ENCODE measurements at regions not wholly inside any gene's neighbourhood (a gene's known extent, or its start where the extent isn't known, plus 50 kb on each side); places are given as distances from the start of the nearest gene placed in this dataset.
A peak's percentile ranks its signal among the peaks of the same experiment; 100 is the strongest.

DNA sequence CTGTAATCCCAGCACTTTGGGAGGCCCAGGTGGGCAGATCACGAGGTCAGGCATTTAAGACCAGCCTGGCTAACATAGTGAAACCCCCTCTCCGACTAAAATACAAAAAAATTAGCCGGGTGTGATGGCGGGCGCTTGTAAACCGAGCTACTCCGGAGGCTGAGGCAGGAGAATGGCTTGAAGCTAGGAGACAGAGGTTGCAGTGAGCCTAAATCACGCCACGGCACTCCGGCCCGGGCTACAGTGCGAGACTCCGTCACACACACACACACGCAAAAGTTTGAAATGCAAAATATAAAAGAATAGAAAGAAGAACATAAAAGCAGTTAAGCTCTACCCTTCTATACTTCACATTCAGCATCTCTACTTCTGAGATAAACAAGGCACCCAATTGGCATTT, 1165.9 kb upstream of the CNTN5 start:
- Mint-ChIP-seq H3K27me3 (ENCODE audit: insufficient read depth, low read depth, poor library complexity) (peaks cover 6% of the 10 kb centered on the region), H3K36me3 (ENCODE audit: low read depth) (no peaks in the 10 kb centered on the region), H3K9me3 (no peaks in the 10 kb centered on the region; the same call in 2 of the 3 replicates), H3K27ac (no peak overlapping the region), H3K4me1 (peaks cover 42% of the 10 kb centered on the region), H3K4me3 (no peak overlapping the region)
- H3K27me3 ChIP-seq (ENCODE audit: insufficient read depth) = peaks cover 3% of the 10 kb centered on the region; the same call in 1 of the 2 replicates
- peak overlapping the region; percentile 8; the same call in 1 of the 2 replicates for H3K4me3 ChIP-seq
- no peaks in the 10 kb centered on the region for H3F3A ChIP-seq (replicated peaks; ENCODE audit: low read depth)
- H3K79me2 ChIP-seq (replicated peaks; ENCODE audit: insufficient read depth) = no peaks in the 10 kb centered on the region
- H4K20me1 ChIP-seq (replicated peaks; ENCODE audit: insufficient read depth) = no peaks in the 10 kb centered on the region
- no peak overlapping the region for H2AFZ ChIP-seq
- TF ChIP-seq, protein P1, sequence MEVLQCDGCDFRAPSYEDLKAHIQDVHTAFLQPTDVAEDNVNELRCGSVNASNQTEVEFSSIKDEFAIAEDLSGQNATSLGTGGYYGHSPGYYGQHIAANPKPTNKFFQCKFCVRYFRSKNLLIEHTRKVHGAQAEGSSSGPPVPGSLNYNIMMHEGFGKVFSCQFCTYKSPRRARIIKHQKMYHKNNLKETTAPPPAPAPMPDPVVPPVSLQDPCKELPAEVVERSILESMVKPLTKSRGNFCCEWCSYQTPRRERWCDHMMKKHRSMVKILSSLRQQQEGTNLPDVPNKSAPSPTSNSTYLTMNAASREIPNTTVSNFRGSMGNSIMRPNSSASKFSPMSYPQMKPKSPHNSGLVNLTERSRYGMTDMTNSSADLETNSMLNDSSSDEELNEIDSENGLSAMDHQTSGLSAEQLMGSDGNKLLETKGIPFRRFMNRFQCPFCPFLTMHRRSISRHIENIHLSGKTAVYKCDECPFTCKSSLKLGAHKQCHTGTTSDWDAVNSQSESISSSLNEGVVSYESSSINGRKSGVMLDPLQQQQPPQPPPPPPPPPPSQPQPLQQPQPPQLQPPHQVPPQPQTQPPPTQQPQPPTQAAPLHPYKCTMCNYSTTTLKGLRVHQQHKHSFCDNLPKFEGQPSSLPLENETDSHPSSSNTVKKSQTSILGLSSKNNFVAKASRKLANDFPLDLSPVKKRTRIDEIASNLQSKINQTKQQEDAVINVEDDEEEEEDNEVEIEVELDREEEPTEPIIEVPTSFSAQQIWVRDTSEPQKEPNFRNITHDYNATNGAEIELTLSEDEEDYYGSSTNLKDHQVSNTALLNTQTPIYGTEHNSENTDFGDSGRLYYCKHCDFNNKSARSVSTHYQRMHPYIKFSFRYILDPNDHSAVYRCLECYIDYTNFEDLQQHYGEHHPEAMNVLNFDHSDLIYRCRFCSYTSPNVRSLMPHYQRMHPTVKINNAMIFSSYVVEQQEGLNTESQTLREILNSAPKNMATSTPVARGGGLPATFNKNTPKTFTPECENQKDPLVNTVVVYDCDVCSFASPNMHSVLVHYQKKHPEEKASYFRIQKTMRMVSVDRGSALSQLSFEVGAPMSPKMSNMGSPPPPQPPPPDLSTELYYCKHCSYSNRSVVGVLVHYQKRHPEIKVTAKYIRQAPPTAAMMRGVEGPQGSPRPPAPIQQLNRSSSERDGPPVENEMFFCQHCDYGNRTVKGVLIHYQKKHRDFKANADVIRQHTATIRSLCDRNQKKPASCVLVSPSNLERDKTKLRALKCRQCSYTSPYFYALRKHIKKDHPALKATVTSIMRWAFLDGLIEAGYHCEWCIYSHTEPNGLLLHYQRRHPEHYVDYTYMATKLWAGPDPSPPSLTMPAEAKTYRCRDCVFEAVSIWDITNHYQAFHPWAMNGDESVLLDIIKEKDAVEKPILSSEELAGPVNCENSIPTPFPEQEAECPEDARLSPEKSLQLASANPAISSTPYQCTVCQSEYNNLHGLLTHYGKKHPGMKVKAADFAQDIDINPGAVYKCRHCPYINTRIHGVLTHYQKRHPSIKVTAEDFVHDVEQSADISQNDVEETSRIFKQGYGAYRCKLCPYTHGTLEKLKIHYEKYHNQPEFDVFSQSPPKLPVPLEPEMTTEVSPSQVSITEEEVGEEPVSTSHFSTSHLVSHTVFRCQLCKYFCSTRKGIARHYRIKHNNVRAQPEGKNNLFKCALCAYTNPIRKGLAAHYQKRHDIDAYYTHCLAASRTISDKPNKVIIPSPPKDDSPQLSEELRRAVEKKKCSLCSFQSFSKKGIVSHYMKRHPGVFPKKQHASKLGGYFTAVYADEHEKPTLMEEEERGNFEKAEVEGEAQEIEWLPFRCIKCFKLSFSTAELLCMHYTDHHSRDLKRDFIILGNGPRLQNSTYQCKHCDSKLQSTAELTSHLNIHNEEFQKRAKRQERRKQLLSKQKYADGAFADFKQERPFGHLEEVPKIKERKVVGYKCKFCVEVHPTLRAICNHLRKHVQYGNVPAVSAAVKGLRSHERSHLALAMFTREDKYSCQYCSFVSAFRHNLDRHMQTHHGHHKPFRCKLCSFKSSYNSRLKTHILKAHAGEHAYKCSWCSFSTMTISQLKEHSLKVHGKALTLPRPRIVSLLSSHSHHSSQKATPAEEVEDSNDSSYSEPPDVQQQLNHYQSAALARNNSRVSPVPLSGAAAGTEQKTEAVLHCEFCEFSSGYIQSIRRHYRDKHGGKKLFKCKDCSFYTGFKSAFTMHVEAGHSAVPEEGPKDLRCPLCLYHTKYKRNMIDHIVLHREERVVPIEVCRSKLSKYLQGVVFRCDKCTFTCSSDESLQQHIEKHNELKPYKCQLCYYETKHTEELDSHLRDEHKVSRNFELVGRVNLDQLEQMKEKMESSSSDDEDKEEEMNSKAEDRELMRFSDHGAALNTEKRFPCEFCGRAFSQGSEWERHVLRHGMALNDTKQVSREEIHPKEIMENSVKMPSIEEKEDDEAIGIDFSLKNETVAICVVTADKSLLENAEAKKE (CRISPR knock-in tag; IDR thresholded peaks at IDR 0.05) = no peak
- TF ChIP-seq NANOG (IDR thresholded peaks at IDR 0.05; ENCODE audit: borderline replicate concordance) (no peak), ZNF331 (CRISPR knock-in tag; IDR thresholded peaks at IDR 0.05; ENCODE audit: low read depth) (no peak), EZH2 (IDR thresholded peaks at IDR 0.05; ENCODE audit: low read depth, unreplicated experiment) (no peak), CREB1 (CRISPR knock-in tag; IDR thresholded peaks at IDR 0.05; ENCODE audit: low read depth) (no peak), POLR2AphosphoS5 (IDR thresholded peaks at IDR 0.05; ENCODE audit: low read depth) (no peak)
- TF ChIP-seq, protein P2, sequence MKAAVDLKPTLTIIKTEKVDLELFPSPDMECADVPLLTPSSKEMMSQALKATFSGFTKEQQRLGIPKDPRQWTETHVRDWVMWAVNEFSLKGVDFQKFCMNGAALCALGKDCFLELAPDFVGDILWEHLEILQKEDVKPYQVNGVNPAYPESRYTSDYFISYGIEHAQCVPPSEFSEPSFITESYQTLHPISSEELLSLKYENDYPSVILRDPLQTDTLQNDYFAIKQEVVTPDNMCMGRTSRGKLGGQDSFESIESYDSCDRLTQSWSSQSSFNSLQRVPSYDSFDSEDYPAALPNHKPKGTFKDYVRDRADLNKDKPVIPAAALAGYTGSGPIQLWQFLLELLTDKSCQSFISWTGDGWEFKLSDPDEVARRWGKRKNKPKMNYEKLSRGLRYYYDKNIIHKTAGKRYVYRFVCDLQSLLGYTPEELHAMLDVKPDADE (IDR thresholded peaks at IDR 0.05) = no peak
- TF ChIP-seq, protein P3, sequence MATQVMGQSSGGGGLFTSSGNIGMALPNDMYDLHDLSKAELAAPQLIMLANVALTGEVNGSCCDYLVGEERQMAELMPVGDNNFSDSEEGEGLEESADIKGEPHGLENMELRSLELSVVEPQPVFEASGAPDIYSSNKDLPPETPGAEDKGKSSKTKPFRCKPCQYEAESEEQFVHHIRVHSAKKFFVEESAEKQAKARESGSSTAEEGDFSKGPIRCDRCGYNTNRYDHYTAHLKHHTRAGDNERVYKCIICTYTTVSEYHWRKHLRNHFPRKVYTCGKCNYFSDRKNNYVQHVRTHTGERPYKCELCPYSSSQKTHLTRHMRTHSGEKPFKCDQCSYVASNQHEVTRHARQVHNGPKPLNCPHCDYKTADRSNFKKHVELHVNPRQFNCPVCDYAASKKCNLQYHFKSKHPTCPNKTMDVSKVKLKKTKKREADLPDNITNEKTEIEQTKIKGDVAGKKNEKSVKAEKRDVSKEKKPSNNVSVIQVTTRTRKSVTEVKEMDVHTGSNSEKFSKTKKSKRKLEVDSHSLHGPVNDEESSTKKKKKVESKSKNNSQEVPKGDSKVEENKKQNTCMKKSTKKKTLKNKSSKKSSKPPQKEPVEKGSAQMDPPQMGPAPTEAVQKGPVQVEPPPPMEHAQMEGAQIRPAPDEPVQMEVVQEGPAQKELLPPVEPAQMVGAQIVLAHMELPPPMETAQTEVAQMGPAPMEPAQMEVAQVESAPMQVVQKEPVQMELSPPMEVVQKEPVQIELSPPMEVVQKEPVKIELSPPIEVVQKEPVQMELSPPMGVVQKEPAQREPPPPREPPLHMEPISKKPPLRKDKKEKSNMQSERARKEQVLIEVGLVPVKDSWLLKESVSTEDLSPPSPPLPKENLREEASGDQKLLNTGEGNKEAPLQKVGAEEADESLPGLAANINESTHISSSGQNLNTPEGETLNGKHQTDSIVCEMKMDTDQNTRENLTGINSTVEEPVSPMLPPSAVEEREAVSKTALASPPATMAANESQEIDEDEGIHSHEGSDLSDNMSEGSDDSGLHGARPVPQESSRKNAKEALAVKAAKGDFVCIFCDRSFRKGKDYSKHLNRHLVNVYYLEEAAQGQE (IDR thresholded peaks at IDR 0.05; ENCODE audit: unreplicated experiment) = no peak
- TF ChIP-seq, protein P4, sequence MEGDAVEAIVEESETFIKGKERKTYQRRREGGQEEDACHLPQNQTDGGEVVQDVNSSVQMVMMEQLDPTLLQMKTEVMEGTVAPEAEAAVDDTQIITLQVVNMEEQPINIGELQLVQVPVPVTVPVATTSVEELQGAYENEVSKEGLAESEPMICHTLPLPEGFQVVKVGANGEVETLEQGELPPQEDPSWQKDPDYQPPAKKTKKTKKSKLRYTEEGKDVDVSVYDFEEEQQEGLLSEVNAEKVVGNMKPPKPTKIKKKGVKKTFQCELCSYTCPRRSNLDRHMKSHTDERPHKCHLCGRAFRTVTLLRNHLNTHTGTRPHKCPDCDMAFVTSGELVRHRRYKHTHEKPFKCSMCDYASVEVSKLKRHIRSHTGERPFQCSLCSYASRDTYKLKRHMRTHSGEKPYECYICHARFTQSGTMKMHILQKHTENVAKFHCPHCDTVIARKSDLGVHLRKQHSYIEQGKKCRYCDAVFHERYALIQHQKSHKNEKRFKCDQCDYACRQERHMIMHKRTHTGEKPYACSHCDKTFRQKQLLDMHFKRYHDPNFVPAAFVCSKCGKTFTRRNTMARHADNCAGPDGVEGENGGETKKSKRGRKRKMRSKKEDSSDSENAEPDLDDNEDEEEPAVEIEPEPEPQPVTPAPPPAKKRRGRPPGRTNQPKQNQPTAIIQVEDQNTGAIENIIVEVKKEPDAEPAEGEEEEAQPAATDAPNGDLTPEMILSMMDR (conservative IDR thresholded peaks at IDR 0.05; ENCODE audit: low read depth in 2 of 2) = no peak
- peaks cover 39% of the 10 kb centered on the region for H3K4me1 ChIP-seq (ENCODE audit: insufficient read depth)
- H3K4me2 ChIP-seq = peak overlapping the region; percentile 60
- H3K36me3 ChIP-seq (ENCODE audit: insufficient read depth) = no peaks in the 10 kb centered on the region
- ATAC-seq = no peak; the same call in 2 of the 3 replicates
- peak; percentile 4 for DNase-seq (ENCODE audit: low spot score)
- no peaks in the 10 kb centered on the region for H3K9me2 ChIP-seq (ENCODE audit: insufficient read depth)
- peak overlapping the region; percentile 70; the same call in 1 of the 2 replicates for H3K27ac ChIP-seq (ENCODE audit: low read depth)

Data from GM23338 (cell line).